COR-L47 (cell line): ENCODE measurements at regions not wholly inside any gene's neighbourhood (a gene's known extent, or its start where the extent isn't known, plus 50 kb on each side); places are given as distances from the start of the nearest gene placed in this dataset.

Source experiments
- DNase-seq: peaks from one replicate; lab custom pipeline; 2025; lab: John Stamatoyannopoulos, UW

- no peak for DNase-seq
Observed at GRCh38 chr4:189032606-189033338, 893.5 kb downstream of the TRIML1 start.

- DNase-seq = no peak
Observed at GRCh38 chr4:189033801-189034347, 894.6 kb downstream of the TRIML1 start.

- DNase-seq = no peak
Observed at GRCh38 chr4:189035091-189035490, 895.9 kb downstream of the TRIML1 start.

- no peak for DNase-seq
Observed at GRCh38 chr4:189035654-189036053, 896.4 kb downstream of the TRIML1 start.

- DNase-seq = no peak
Observed at GRCh38 chr4:189036906-189037305, 897.7 kb downstream of the TRIML1 start.

GRCh38 chr4:189046642-189047041 is 894.0 kb upstream of the FRG1 start:
- no peak for DNase-seq

- DNase-seq = no peak
Observed at GRCh38 chr4:189048119-189048518, 892.6 kb upstream of the FRG1 start.

GRCh38 chr4:189049682-189050081 is 891.0 kb upstream of the FRG1 start:
- DNase-seq = no peak

- peak; percentile 6 for DNase-seq
Observed at GRCh38 chr4:189050643-189051042, 890.0 kb upstream of the FRG1 start.

GRCh38 chr4:189053621-189054020 is 887.1 kb upstream of the FRG1 start:
- DNase-seq = no peak

- no peak for DNase-seq
Observed at GRCh38 chr4:189060104-189060503, 880.6 kb upstream of the FRG1 start.

- no peak for DNase-seq
Observed at GRCh38 chr4:189062047-189062820, 878.4 kb upstream of the FRG1 start.

- no peak for DNase-seq
Observed at GRCh38 chr4:189069772-189070171, 870.9 kb upstream of the FRG1 start.

- DNase-seq = no peak
Observed at GRCh38 chr4:189071241-189071640, 869.4 kb upstream of the FRG1 start.

GRCh38 chr4:189073739-189074138 is 866.9 kb upstream of the FRG1 start:
- DNase-seq = no peak

GRCh38 chr4:189081826-189082225 is 858.8 kb upstream of the FRG1 start:
- no peak for DNase-seq

GRCh38 chr4:189083769-189084168 is 856.9 kb upstream of the FRG1 start:
- DNase-seq = no peak

GRCh38 chr4:189084671-189085070 is 856.0 kb upstream of the FRG1 start:
- no peak for DNase-seq

GRCh38 chr4:189087971-189088370 is 852.7 kb upstream of the FRG1 start:
- DNase-seq = no peak

- DNase-seq = peak; percentile 37
Observed at GRCh38 chr4:189088780-189089179, 851.9 kb upstream of the FRG1 start.

GRCh38 chr4:189090174-189090814 is 850.4 kb upstream of the FRG1 start:
- peak; percentile 6 for DNase-seq

GRCh38 chr4:189092581-189092980 is 848.1 kb upstream of the FRG1 start:
- no peak for DNase-seq

GRCh38 chr4:189096108-189096507 is 844.6 kb upstream of the FRG1 start:
- no peak for DNase-seq
